ENCODE measurements at regions not wholly inside any gene's neighbourhood (a gene's known extent, or its start where the extent isn't known, plus 50 kb on each side); places are given as distances from the start of the nearest gene placed in this dataset.
"Not testable (repeated sequence)": the region's sequence is repeated elsewhere in the genome, so short reads cannot be mapped to it uniquely, and the experiment has no call there.

GRCh38 chr2:192513575-192513974 lies 318.8 kb upstream of the TMEFF2 start:
- H3K9me3 ChIP-seq (ENCODE audit: control insufficient read depth in 2 of 2, insufficient read depth in 1 of 2, low read length in 1 of 2) = no peaks in the 10 kb centered on the region
- WGBS = 95% methylated on average over 4 of the region's 4 CpGs
- H3K27ac ChIP-seq (ENCODE audit: low read depth in 1 of 2, low read length in 1 of 2) = no peak overlapping the region
- H3K4me3 ChIP-seq (ENCODE audit: low read length in 2 of 2) = no peak overlapping the region
- no peak for DNase-seq (ENCODE audit: low read depth in 6 of 9, low spot score in 9 of 9)
- no peaks in the 10 kb centered on the region for H3K36me3 ChIP-seq (ENCODE audit: control insufficient read depth in 2 of 2, insufficient read depth in 2 of 2, low read length in 1 of 2)
- H3K27me3 ChIP-seq (ENCODE audit: control insufficient read depth in 2 of 2, insufficient read depth in 1 of 2, low read length in 1 of 2) = no peaks in the 10 kb centered on the region
- no peaks in the 10 kb centered on the region for H3K4me1 ChIP-seq (ENCODE audit: control insufficient read depth in 2 of 2, insufficient read depth in 2 of 2, low read length in 2 of 2)

GRCh38 chr2:192507836-192508450 lies 313.2 kb upstream of the TMEFF2 start:
- 97% methylated on average over 33 of the region's 33 CpGs for WGBS

GRCh38 chr2:192500550-192501200 lies 305.9 kb upstream of the TMEFF2 start:
- Histone ChIP-seq H3K27ac (ENCODE audit: low read depth in 1 of 2, low read length in 1 of 2) (no peak overlapping the region), H3K9me3 (ENCODE audit: control insufficient read depth in 2 of 2, insufficient read depth in 1 of 2, low read length in 1 of 2) (no peaks in the 10 kb centered on the region), H3K36me3 (ENCODE audit: control insufficient read depth in 2 of 2, insufficient read depth in 2 of 2, low read length in 1 of 2) (no peaks in the 10 kb centered on the region), H3K4me1 (ENCODE audit: control insufficient read depth in 2 of 2, insufficient read depth in 2 of 2, low read length in 2 of 2) (no peaks in the 10 kb centered on the region), H3K4me3 (ENCODE audit: low read length in 2 of 2) (no peak overlapping the region), H3K27me3 (ENCODE audit: control insufficient read depth in 2 of 2, insufficient read depth in 1 of 2, low read length in 1 of 2) (no peaks in the 10 kb centered on the region)
- WGBS = 91% methylated on average over 3 of the region's 3 CpGs
- no peak for DNase-seq (ENCODE audit: low read depth in 6 of 9, low spot score in 9 of 9)

More at GRCh38 chr2:192507836-192508450, 313.2 kb upstream of the TMEFF2 start:
- H3K27ac ChIP-seq (ENCODE audit: low read depth in 1 of 2, low read length in 1 of 2); H3K9me3 ChIP-seq (ENCODE audit: control insufficient read depth in 2 of 2, insufficient read depth in 1 of 2, low read length in 1 of 2); H3K4me1 ChIP-seq (ENCODE audit: control insufficient read depth in 2 of 2, insufficient read depth in 2 of 2, low read length in 2 of 2); DNase-seq (ENCODE audit: low read depth in 6 of 9, low spot score in 9 of 9); H3K4me3 ChIP-seq (ENCODE audit: low read length in 2 of 2); H3K36me3 ChIP-seq (ENCODE audit: control insufficient read depth in 2 of 2, insufficient read depth in 2 of 2, low read length in 1 of 2); H3K27me3 ChIP-seq (ENCODE audit: control insufficient read depth in 2 of 2, insufficient read depth in 1 of 2, low read length in 1 of 2): not testable (repeated sequence)

- Histone ChIP-seq H3K9me3 (ENCODE audit: control insufficient read depth in 2 of 2, insufficient read depth in 1 of 2, low read length in 1 of 2) (no peaks in the 10 kb centered on the region), H3K36me3 (ENCODE audit: control insufficient read depth in 2 of 2, insufficient read depth in 2 of 2, low read length in 1 of 2) (no peaks in the 10 kb centered on the region), H3K27ac (ENCODE audit: low read depth in 1 of 2, low read length in 1 of 2) (no peak overlapping the region), H3K4me1 (ENCODE audit: control insufficient read depth in 2 of 2, insufficient read depth in 2 of 2, low read length in 2 of 2) (no peaks in the 10 kb centered on the region), H3K27me3 (ENCODE audit: control insufficient read depth in 2 of 2, insufficient read depth in 1 of 2, low read length in 1 of 2) (no peaks in the 10 kb centered on the region), H3K4me3 (ENCODE audit: low read length in 2 of 2) (no peak overlapping the region)
- DNase-seq (ENCODE audit: low read depth in 6 of 9, low spot score in 9 of 9) = no peak
Measured at GRCh38 chr2:192499476-192499875, 304.7 kb upstream of the TMEFF2 start.

- no peak overlapping the region for H3K4me3 ChIP-seq (ENCODE audit: low read length in 2 of 2)
- no peak for DNase-seq (ENCODE audit: low read depth in 6 of 9, low spot score in 9 of 9)
- 93% methylated on average over 11 of the region's 11 CpGs for WGBS
- H3K9me3 ChIP-seq (ENCODE audit: control insufficient read depth in 2 of 2, insufficient read depth in 1 of 2, low read length in 1 of 2) = no peaks in the 10 kb centered on the region
- no peak overlapping the region for H3K27ac ChIP-seq (ENCODE audit: low read depth in 1 of 2, low read length in 1 of 2)
- H3K27me3 ChIP-seq (ENCODE audit: control insufficient read depth in 2 of 2, insufficient read depth in 1 of 2, low read length in 1 of 2) = no peaks in the 10 kb centered on the region
- H3K4me1 ChIP-seq (ENCODE audit: control insufficient read depth in 2 of 2, insufficient read depth in 2 of 2, low read length in 2 of 2) = no peaks in the 10 kb centered on the region
- H3K36me3 ChIP-seq (ENCODE audit: control insufficient read depth in 2 of 2, insufficient read depth in 2 of 2, low read length in 1 of 2) = no peaks in the 10 kb centered on the region
Measured at GRCh38 chr2:192498747-192499146, 304.0 kb upstream of the TMEFF2 start.

GRCh38 chr2:192488158-192488557 lies 293.4 kb upstream of the TMEFF2 start:
- H3K27me3 ChIP-seq (ENCODE audit: control insufficient read depth in 2 of 2, insufficient read depth in 1 of 2, low read length in 1 of 2); H3K4me1 ChIP-seq (ENCODE audit: control insufficient read depth in 2 of 2, insufficient read depth in 2 of 2, low read length in 2 of 2); DNase-seq (ENCODE audit: low read depth in 6 of 9, low spot score in 9 of 9); H3K27ac ChIP-seq (ENCODE audit: low read depth in 1 of 2, low read length in 1 of 2); H3K36me3 ChIP-seq (ENCODE audit: control insufficient read depth in 2 of 2, insufficient read depth in 2 of 2, low read length in 1 of 2); H3K4me3 ChIP-seq (ENCODE audit: low read length in 2 of 2); H3K9me3 ChIP-seq (ENCODE audit: control insufficient read depth in 2 of 2, insufficient read depth in 1 of 2, low read length in 1 of 2): not testable (repeated sequence)
- WGBS = 46% methylated on average over 1 of the region's 1 CpG

GRCh38 chr2:192487636-192488035 lies 292.9 kb upstream of the TMEFF2 start:
- Histone ChIP-seq H3K9me3 (ENCODE audit: control insufficient read depth in 2 of 2, insufficient read depth in 1 of 2, low read length in 1 of 2) (peaks cover 0 to 3% of the 10 kb centered on the region in 2 donors), H3K36me3 (ENCODE audit: control insufficient read depth in 2 of 2, insufficient read depth in 2 of 2, low read length in 1 of 2) (no peaks in the 10 kb centered on the region), H3K4me1 (ENCODE audit: control insufficient read depth in 2 of 2, insufficient read depth in 2 of 2, low read length in 2 of 2) (no peaks in the 10 kb centered on the region), H3K27me3 (ENCODE audit: control insufficient read depth in 2 of 2, insufficient read depth in 1 of 2, low read length in 1 of 2) (no peaks in the 10 kb centered on the region), H3K27ac (ENCODE audit: low read depth in 1 of 2, low read length in 1 of 2) (no peak overlapping the region), H3K4me3 (ENCODE audit: low read length in 2 of 2) (no peak overlapping the region)
- WGBS = 90% methylated on average over 11 of the region's 11 CpGs
- DNase-seq (ENCODE audit: low read depth in 6 of 9, low spot score in 9 of 9) = no peak

- WGBS = 89% methylated on average over 1 of the region's 1 CpG
- no peaks in the 10 kb centered on the region for H3K9me3 ChIP-seq (ENCODE audit: control insufficient read depth in 2 of 2, insufficient read depth in 1 of 2, low read length in 1 of 2)
- no peaks in the 10 kb centered on the region for H3K36me3 ChIP-seq (ENCODE audit: control insufficient read depth in 2 of 2, insufficient read depth in 2 of 2, low read length in 1 of 2)
- H3K27me3 ChIP-seq (ENCODE audit: control insufficient read depth in 2 of 2, insufficient read depth in 1 of 2, low read length in 1 of 2) = no peaks in the 10 kb centered on the region
- no peak for DNase-seq (ENCODE audit: low read depth in 6 of 9, low spot score in 9 of 9)
- no peak overlapping the region for H3K27ac ChIP-seq (ENCODE audit: low read depth in 1 of 2, low read length in 1 of 2)
- no peaks in the 10 kb centered on the region for H3K4me1 ChIP-seq (ENCODE audit: control insufficient read depth in 2 of 2, insufficient read depth in 2 of 2, low read length in 2 of 2)
- no peak overlapping the region for H3K4me3 ChIP-seq (ENCODE audit: low read length in 2 of 2)
Measured at GRCh38 chr2:192484903-192485302, 290.2 kb upstream of the TMEFF2 start.

- DNase-seq (ENCODE audit: low read depth in 6 of 9, low spot score in 9 of 9) = no peak
- H3K4me3 ChIP-seq (ENCODE audit: low read length in 2 of 2) = no peak overlapping the region
Measured at GRCh38 chr2:192480984-192481383, 286.3 kb upstream of the TMEFF2 start.

More at GRCh38 chr2:192480984-192481383, 286.3 kb upstream of the TMEFF2 start:
- Histone ChIP-seq H3K4me1 (ENCODE audit: control insufficient read depth in 2 of 2, insufficient read depth in 2 of 2, low read length in 2 of 2) (no peaks in the 10 kb centered on the region), H3K36me3 (ENCODE audit: control insufficient read depth in 2 of 2, insufficient read depth in 2 of 2, low read length in 1 of 2) (no peaks in the 10 kb centered on the region), H3K27me3 (ENCODE audit: control insufficient read depth in 2 of 2, insufficient read depth in 1 of 2, low read length in 1 of 2) (no peaks in the 10 kb centered on the region), H3K9me3 (ENCODE audit: control insufficient read depth in 2 of 2, insufficient read depth in 1 of 2, low read length in 1 of 2) (no peaks in the 10 kb centered on the region), H3K27ac (ENCODE audit: low read depth in 1 of 2, low read length in 1 of 2) (no peak overlapping the region)
- WGBS = 89% methylated on average over 3 of the region's 3 CpGs

All from thymus (tissue), 11 donors.